ENCODE measurements at regions not wholly inside any gene's neighbourhood (a gene's known extent, or its start where the extent isn't known, plus 50 kb on each side); places are given as distances from the start of the nearest gene placed in this dataset.

- WGBS (ENCODE audit: insufficient coverage, insufficient replicate concordance, low lambda C conversion rate, missing lambda C conversion rate): 0% methylated on average over 1 of the region's 1 CpG
- BruUV-seq (replicated peaks): no TSS peak
- RAD21 ChIA-PET (ENCODE audit: unreplicated experiment): no interaction called here
- Histone ChIP-seq H3K79me2 (ENCODE audit: control insufficient read depth, insufficient read depth, low read length) (no peaks in the 10 kb centered on the region), H3K36me3 (ENCODE audit: control insufficient read depth in 2 of 2, insufficient read depth in 2 of 2, low read length in 1 of 2) (no peaks in the 10 kb centered on the region), H3K4me1 (ENCODE audit: control insufficient read depth, insufficient read depth, low read length) (no peaks in the 10 kb centered on the region), H3K9me3 (replicated peaks; ENCODE audit: control insufficient read depth, insufficient read depth, low read length) (no peaks in the 10 kb centered on the region), H4K20me1 (ENCODE audit: control insufficient read depth, insufficient read depth) (no peaks in the 10 kb centered on the region), H2AFZ (ENCODE audit: control insufficient read depth, low read depth, low read length) (no peak overlapping the region), H3K9ac (ENCODE audit: control insufficient read depth, insufficient read depth, low read length) (no peak overlapping the region), H3K27ac (ENCODE audit: control insufficient read depth, insufficient read depth) (no peak overlapping the region), H3K27me3 (replicated peaks in 1 of 2; ENCODE audit: control insufficient read depth in 2 of 2, insufficient read depth in 2 of 2, low read length in 1 of 2) (no peaks in the 10 kb centered on the region), H3K4me3 (no peak overlapping the region), H3K4me2 (ENCODE audit: control insufficient read depth, insufficient read depth) (no peak overlapping the region)
- FAIRE-seq (no peak), DNase-seq (ENCODE audit: low read depth, low spot score) (no peak), ATAC-seq (no peak)
- CTCF ChIA-PET: no interaction called here
- intact Hi-C loops (cut with micrococcal nuclease; ENCODE audit: unreplicated experiment) (no loop called here), in situ Hi-C loops (cut with MboI) (no loop called here)
- TF ChIP-seq BACH1 (IDR thresholded peaks at IDR 0.05; ENCODE audit: borderline replicate concordance): no peak
- no peak for TF ChIP-seq POLR2AphosphoS5 (IDR thresholded peaks at IDR 0.05; ENCODE audit: low read length)
- SMC1A ChIA-PET (ENCODE audit: uncharacterized antibody, unreplicated experiment): no interaction called here
- POLR2A ChIA-PET: no interaction called here
Measured at GRCh38 chr13:83100237-83100636, 782.0 kb downstream of the SLITRK1 start.

GRCh38 chr13:83088858-83089257, 793.4 kb downstream of the SLITRK1 start:
- CTCF ChIA-PET: no interaction called here
- no peaks in the 10 kb centered on the region for H3K4me1 ChIP-seq (ENCODE audit: control insufficient read depth, insufficient read depth, low read length)
- ATAC-seq: no peak
- H3K27ac ChIP-seq (ENCODE audit: control insufficient read depth, insufficient read depth): no peak overlapping the region
- no TSS peak for BruUV-seq (replicated peaks)
- no peaks in the 10 kb centered on the region for H3K79me2 ChIP-seq (ENCODE audit: control insufficient read depth, insufficient read depth, low read length)
- no peak overlapping the region for H3K4me3 ChIP-seq
- H4K20me1 ChIP-seq (ENCODE audit: control insufficient read depth, insufficient read depth): no peaks in the 10 kb centered on the region
- FAIRE-seq: no peak
- H3K9ac ChIP-seq (ENCODE audit: control insufficient read depth, insufficient read depth, low read length): no peak overlapping the region
- intact Hi-C loops (cut with micrococcal nuclease; ENCODE audit: unreplicated experiment): no loop called here
- in situ Hi-C loops (cut with MboI): no loop called here
- RAD21 ChIA-PET (ENCODE audit: unreplicated experiment): no interaction called here
- DNase-seq (ENCODE audit: low read depth, low spot score): no peak
- no peak overlapping the region for H2AFZ ChIP-seq (ENCODE audit: control insufficient read depth, low read depth, low read length)
- H3K36me3 ChIP-seq (ENCODE audit: control insufficient read depth in 2 of 2, insufficient read depth in 2 of 2, low read length in 1 of 2): no peaks in the 10 kb centered on the region
- 58% methylated on average over 1 of the region's 1 CpG for WGBS (ENCODE audit: insufficient coverage, insufficient replicate concordance, low lambda C conversion rate, missing lambda C conversion rate)
- POLR2A ChIA-PET: no interaction called here
- no peak overlapping the region for H3K4me2 ChIP-seq (ENCODE audit: control insufficient read depth, insufficient read depth)
- no peaks in the 10 kb centered on the region for H3K27me3 ChIP-seq (replicated peaks in 1 of 2; ENCODE audit: control insufficient read depth in 2 of 2, insufficient read depth in 2 of 2, low read length in 1 of 2)
- no peaks in the 10 kb centered on the region for H3K9me3 ChIP-seq (replicated peaks; ENCODE audit: control insufficient read depth, insufficient read depth, low read length)
- SMC1A ChIA-PET (ENCODE audit: uncharacterized antibody, unreplicated experiment): no interaction called here
- no peak for TF ChIP-seq CBFB (IDR thresholded peaks at IDR 0.05; ENCODE audit: low read depth)
- TF ChIP-seq NR2C1 (IDR thresholded peaks at IDR 0.05): no peak
- TF ChIP-seq POU2F2 (IDR thresholded peaks at IDR 0.05; ENCODE audit: borderline replicate concordance, low read depth, low read length): no peak
- no peak for TF ChIP-seq E2F4 (IDR thresholded peaks at IDR 0.05; ENCODE audit: low read depth, low read length)
- TF ChIP-seq EP300 (IDR thresholded peaks at IDR 0.05; ENCODE audit: borderline replicate concordance in 1 of 2, control insufficient read depth in 1 of 2, low read depth in 2 of 2, low read length in 2 of 2): no peak
- TF ChIP-seq FOXM1 (IDR thresholded peaks at IDR 0.05; ENCODE audit: low read depth, low read length): no peak
- no peak for TF ChIP-seq CUX1 (IDR thresholded peaks at IDR 0.05; ENCODE audit: insufficient replicate concordance, low read depth, low read length)
- TF ChIP-seq BRCA1 (IDR thresholded peaks at IDR 0.05; ENCODE audit: low read depth, low read length): no peak
- TF ChIP-seq NFXL1 (IDR thresholded peaks at IDR 0.05; ENCODE audit: borderline replicate concordance): no peak
- TF ChIP-seq SIX5 (IDR thresholded peaks at IDR 0.05; ENCODE audit: low read depth, low read length, severe bottlenecking): no peak

Measured in GM12878 (cell line).